GM13976 (cell line): ENCODE measurements at regions not wholly inside any gene's neighbourhood (a gene's known extent, or its start where the extent isn't known, plus 50 kb on each side); places are given as distances from the start of the nearest gene placed in this dataset.
A peak's percentile ranks its signal among the peaks of the same experiment; 100 is the strongest.

ENCODE experiments used
- DNase-seq: peaks from one replicate; pipeline ENCODE4 v3.0.0; 2012; ENCODE audit warnings: low spot score
- CTCF ChIP-seq: IDR thresholded peaks from 2 replicates; pipeline ENCODE4 v1.5.1; 2012; ENCODE audit warnings: borderline replicate concordance, mild to moderate bottlenecking; ENCODE audit not compliant: insufficient read depth; ENCODE audit errors: extremely low read depth, missing control alignments, control extremely low read depth
- in situ Hi-C: fragments of 300-500 bp; cut with MboI; formaldehyde crosslinking; loops from one replicate; pipeline ENCODE4 v1.12.0; 2022; ENCODE audit warnings: low sequenced_read_pairs, mixed read lengths, inconsistent platforms; ENCODE audit not compliant: unreplicated experiment

DNA sequence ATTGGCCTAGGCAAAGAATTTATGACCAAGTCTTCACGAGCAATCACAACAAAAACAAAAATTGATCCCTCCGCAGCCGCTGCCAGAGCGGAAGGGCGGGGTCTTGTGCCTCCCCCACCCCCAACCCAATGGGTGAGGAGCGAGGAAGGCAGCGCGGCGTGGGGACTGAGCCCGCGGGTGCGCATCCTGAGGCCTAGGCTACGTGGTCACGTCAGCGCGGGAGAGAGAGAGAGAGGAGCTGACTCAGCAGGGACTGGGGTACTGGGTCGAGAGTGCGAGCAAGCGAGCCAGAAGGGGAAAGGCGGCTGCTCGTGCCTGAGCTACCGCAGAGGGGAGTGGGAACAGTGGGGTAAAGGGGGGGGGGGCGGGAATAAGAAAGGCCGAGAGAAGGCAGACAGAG, 90.1 kb upstream of the FERMT1 start:
- DNase-seq = no peak
- in situ Hi-C loops = no loop called here
- TF ChIP-seq CTCF = no peak

- in situ Hi-C loops = no loop called here
- no peak for DNase-seq
- TF ChIP-seq CTCF = no peak
Observed at GRCh38 chr20:6209093-6209492, 86.3 kb upstream of the FERMT1 start.

- no peak for DNase-seq
- TF ChIP-seq CTCF = no peak
- in situ Hi-C loops = no loop called here
Observed at GRCh38 chr20:6200092-6200491, 77.3 kb upstream of the FERMT1 start.

- no peak for TF ChIP-seq CTCF
- in situ Hi-C loops = no loop called here
- no peak for DNase-seq
Observed at GRCh38 chr20:6185268-6185667, 62.4 kb upstream of the FERMT1 start.

DNA sequence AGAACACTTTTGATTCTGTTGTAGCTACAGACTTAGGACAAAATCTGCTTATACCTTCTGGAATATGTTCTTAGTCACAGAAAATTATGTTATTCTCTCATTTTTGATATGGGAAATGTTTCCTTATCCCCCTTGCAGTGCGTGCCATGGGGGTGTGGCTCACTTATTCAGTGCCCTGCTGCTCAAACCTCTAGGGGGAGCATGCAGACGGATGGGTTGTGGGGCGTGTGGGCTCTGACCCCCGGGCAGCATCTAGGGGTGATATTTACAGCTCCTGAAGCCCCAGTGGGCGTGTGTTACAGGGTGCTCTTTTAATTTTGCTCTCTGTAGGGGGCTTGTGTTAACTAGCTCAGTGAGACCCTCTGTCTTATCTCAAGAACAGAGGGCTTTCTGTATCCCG, 61.3 kb upstream of the FERMT1 start:
- TF ChIP-seq CTCF = no peak
- no peak for DNase-seq

DNA sequence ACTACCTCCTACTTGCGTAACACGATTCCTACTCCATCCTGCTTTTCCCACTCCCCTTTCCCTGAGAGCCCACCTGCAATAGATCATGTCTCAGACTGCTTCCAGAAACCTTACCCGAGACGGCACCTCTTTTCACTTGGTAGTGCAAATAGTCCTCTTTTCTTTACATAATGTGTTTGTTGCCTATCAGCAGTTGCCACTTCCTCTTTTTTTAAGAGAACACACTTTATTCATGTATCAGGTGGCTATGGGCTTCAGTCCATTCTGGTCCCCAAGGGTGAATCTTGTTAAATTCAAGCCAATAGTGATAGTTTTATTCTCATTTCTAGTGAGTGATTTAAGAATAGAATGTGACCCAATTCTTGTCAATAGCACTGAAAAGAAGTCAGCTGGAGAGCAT, 57.7 kb upstream of the FERMT1 start:
- in situ Hi-C loops = no loop called here
- no peak for DNase-seq
- no peak for TF ChIP-seq CTCF

More for the DNA sequence above, 61.3 kb upstream of the FERMT1 start:
- in situ Hi-C loops = no loop called here

DNA sequence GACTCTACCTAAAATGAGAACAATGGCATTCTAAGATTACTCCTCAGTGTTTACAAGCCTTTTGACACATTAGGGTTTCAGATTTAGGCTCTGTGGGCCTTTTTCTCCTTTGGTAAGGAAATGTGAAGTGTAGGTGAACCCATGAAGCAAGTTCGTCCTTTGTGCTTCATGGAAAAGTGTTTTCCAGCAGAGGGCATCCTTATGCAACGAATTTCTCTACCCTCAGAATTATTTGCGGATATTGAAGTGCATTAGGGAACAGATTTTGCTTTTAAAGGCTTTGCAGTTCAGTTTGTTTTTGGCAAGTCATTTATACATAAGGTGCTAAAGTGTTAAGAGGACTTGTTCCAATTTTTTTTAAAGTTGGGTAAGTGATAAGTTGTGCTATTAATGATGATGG, 55.7 kb upstream of the FERMT1 start:
- in situ Hi-C loops = no loop called here
- peak; percentile 8 for TF ChIP-seq CTCF
- DNase-seq = no peak
